ENCODE measurements at regions not wholly inside any gene's neighbourhood (a gene's known extent, or its start where the extent isn't known, plus 50 kb on each side); places are given as distances from the start of the nearest gene placed in this dataset.

DNA sequence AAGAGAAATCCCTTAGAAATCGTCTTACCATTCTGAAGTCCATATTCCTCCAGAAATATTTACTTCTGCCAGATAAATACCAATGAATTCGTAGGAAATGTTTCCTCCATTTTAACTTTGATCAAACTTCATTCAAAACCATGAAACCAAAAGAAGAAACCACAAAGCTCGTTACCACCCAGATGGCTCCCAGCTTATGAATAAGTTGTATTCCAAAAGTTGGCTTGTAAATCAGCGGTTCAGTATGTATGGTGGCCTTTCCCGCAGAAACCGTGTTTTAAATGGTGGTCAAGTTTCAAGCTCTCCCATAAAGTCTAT is 73.6 kb upstream of the RIPOR2 start:
- TF ChIP-seq, protein P1, sequence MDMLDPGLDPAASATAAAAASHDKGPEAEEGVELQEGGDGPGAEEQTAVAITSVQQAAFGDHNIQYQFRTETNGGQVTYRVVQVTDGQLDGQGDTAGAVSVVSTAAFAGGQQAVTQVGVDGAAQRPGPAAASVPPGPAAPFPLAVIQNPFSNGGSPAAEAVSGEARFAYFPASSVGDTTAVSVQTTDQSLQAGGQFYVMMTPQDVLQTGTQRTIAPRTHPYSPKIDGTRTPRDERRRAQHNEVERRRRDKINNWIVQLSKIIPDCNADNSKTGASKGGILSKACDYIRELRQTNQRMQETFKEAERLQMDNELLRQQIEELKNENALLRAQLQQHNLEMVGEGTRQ (IDR thresholded peaks at IDR 0.05; ENCODE audit: low read length): no peak
- no peak for TF ChIP-seq RAD21 (IDR thresholded peaks at IDR 0.05 in 1 of 2, conservative IDR thresholded peaks at IDR 0.05 in 1 of 2; ENCODE audit: low read depth in 2 of 2, low read length in 2 of 2)
- TF ChIP-seq SP2 (IDR thresholded peaks at IDR 0.05; ENCODE audit: low read length): no peak
- TF ChIP-seq POLR2A (IDR thresholded peaks at IDR 0.05; ENCODE audit: control extremely low read depth in 1 of 2, low read depth in 2 of 2, low read length in 2 of 2): no peak
- TF ChIP-seq, protein P2, sequence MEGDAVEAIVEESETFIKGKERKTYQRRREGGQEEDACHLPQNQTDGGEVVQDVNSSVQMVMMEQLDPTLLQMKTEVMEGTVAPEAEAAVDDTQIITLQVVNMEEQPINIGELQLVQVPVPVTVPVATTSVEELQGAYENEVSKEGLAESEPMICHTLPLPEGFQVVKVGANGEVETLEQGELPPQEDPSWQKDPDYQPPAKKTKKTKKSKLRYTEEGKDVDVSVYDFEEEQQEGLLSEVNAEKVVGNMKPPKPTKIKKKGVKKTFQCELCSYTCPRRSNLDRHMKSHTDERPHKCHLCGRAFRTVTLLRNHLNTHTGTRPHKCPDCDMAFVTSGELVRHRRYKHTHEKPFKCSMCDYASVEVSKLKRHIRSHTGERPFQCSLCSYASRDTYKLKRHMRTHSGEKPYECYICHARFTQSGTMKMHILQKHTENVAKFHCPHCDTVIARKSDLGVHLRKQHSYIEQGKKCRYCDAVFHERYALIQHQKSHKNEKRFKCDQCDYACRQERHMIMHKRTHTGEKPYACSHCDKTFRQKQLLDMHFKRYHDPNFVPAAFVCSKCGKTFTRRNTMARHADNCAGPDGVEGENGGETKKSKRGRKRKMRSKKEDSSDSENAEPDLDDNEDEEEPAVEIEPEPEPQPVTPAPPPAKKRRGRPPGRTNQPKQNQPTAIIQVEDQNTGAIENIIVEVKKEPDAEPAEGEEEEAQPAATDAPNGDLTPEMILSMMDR (IDR thresholded peaks at IDR 0.05; ENCODE audit: control extremely low read depth in 1 of 3, insufficient read depth in 1 of 3, low read depth in 1 of 3, low read length in 3 of 3): no peak
- no peak for TF ChIP-seq EZH2 (IDR thresholded peaks at IDR 0.05; ENCODE audit: low read depth, low read length, severe bottlenecking)
- TF ChIP-seq KDM4A (IDR thresholded peaks at IDR 0.05; ENCODE audit: low read depth, low read length, severe bottlenecking): no peak
- no peak for TF ChIP-seq RXRA (IDR thresholded peaks at IDR 0.05; ENCODE audit: insufficient read depth, low read depth, low read length)

Measured in H1 (cell line).